K562 (cell line): ENCODE measurements at regions not wholly inside any gene's neighbourhood (a gene's known extent, or its start where the extent isn't known, plus 50 kb on each side); places are given as distances from the start of the nearest gene placed in this dataset.

Experiments used
- ATAC-seq: fragments of 200-7000 bp; cut with Tn5 transposase; 3 replicates; pipeline ENCODE4 v1.9.1; 2020; ENCODE audit warnings: moderate library complexity
- BruUV-seq: library from RNA; stranded (reverse); fragments of 400-500 nt; replicated peaks from 2 replicates; lab custom pipeline; 2021; lab: Mats Ljungman, UMichigan
- CTCF ChIA-PET: fragments of 300-600 bp; formaldehyde crosslinking; extraction: SDS; loops from one replicate; lab custom pipeline; 2021; ENCODE audit warnings: low intra/inter-chr PET ratio; lab: Yijun Ruan, JAX
- POLR2A ChIA-PET: fragments of 300-600, 350-650 bp; sonication (Branson Sonifier 250); formaldehyde crosslinking; extraction: SDS; loops from one replicate; lab custom pipeline; 2021; ENCODE audit warnings: antibody characterized with exemption, inconsistent platforms; lab: Yijun Ruan, JAX
- DNase-seq, 4 experiments: peaks; one replicate each; pipeline versions ENCODE4 v3.0.0 to v3.0.0-alpha.2; 2011 to 2018; ENCODE audit warnings: low spot score in 3 of 4, mixed read lengths in 3 of 4; ENCODE audit errors: extremely low read depth in 1 of 4
- FAIRE-seq: peaks from 2 replicates; lab custom pipeline; 2011; peaks lifted over from hg19 to GRCh38; lab: Jason Lieb, UNC
- H2AFZ ChIP-seq: 2 replicates; pipeline ENCODE4 v1.6.0; 2011; ENCODE audit warnings: low read depth, low read length, control low read depth, inconsistent platforms
- H3K27ac ChIP-seq: fragments of 200-600 bp; 3 replicates; pipeline ENCODE4 v1.8.0; 2011; ENCODE audit warnings: low read depth, mild to moderate bottlenecking, control low read depth, inconsistent platforms, low read length, moderate library complexity, mixed read lengths; ENCODE audit errors: extremely low read depth
- H3K27me3 ChIP-seq, 2 experiments: fragments of 300-600 bp in 1 of 2; 2 replicates in 1 of 2; 3 replicates in 1 of 2; pipeline versions ENCODE4 v1.6.0 to v1.8.0; 2011; ENCODE audit warnings: inconsistent platforms in 2 of 2, low read length in 2 of 2, mild to moderate bottlenecking in 1 of 2, mixed read lengths in 1 of 2, moderate library complexity in 1 of 2; ENCODE audit not compliant: control insufficient read depth in 2 of 2, insufficient read depth in 2 of 2
- H3K36me3 ChIP-seq: fragments of 300-600 bp; 3 replicates; pipeline ENCODE4 v1.8.0; 2011; ENCODE audit warnings: mild to moderate bottlenecking, low read length, inconsistent platforms; ENCODE audit not compliant: control insufficient read depth, insufficient read depth
- H3K4me1 ChIP-seq, 2 experiments: fragments of 200-600 bp in 1 of 2; replicated peaks in 1 of 2; 2 replicates in 1 of 2; 3 replicates in 1 of 2; pipeline versions ENCODE4 v1.5.1 to v1.8.0; 2011; ENCODE audit warnings: inconsistent platforms in 2 of 2, low read length in 2 of 2, mild to moderate bottlenecking in 1 of 2, mixed read lengths in 1 of 2, moderate library complexity in 1 of 2; ENCODE audit not compliant: control insufficient read depth in 2 of 2, insufficient read depth in 2 of 2
- H3K4me2 ChIP-seq: 2 replicates; pipeline ENCODE4 v1.6.1; 2011; ENCODE audit warnings: low read length, control low read depth, inconsistent platforms, mixed read lengths; ENCODE audit not compliant: insufficient read depth
- H3K4me3 ChIP-seq: fragments of 200-600 bp; sonication (generic), shearing (Covaris generic); 2 replicates; pipeline ENCODE4 v1.5.1; 2016; ENCODE audit warnings: control low read depth, inconsistent platforms
- H3K79me2 ChIP-seq: fragments of 200-600 bp; 3 replicates; pipeline ENCODE4 v1.8.0; 2011; ENCODE audit warnings: low read length, inconsistent platforms; ENCODE audit not compliant: control insufficient read depth, insufficient read depth
- H3K9ac ChIP-seq, 2 experiments: 2 replicates each; pipeline versions ENCODE4 v1.6.0 to v1.6.1; 2011; ENCODE audit warnings: low read depth in 2 of 2, low read length in 2 of 2, control low read depth in 1 of 2, inconsistent platforms in 1 of 2, mild to moderate bottlenecking in 1 of 2, mixed read lengths in 1 of 2; ENCODE audit not compliant: insufficient read depth in 1 of 2
- H3K9me1 ChIP-seq: one replicate; pipeline ENCODE4 v1.6.0; 2011; ENCODE audit warnings: inconsistent platforms, mild to moderate bottlenecking, low read length, moderate library complexity; ENCODE audit not compliant: control insufficient read depth, insufficient read depth
- H3K9me3 ChIP-seq: replicated peaks from 2 replicates; pipeline ENCODE4 v1.5.1; 2011; ENCODE audit warnings: low read depth, low read length, inconsistent platforms; ENCODE audit not compliant: control insufficient read depth, insufficient read depth
- H4K20me1 ChIP-seq: replicated peaks from 2 replicates; pipeline ENCODE4 v1.6.1; 2011; ENCODE audit warnings: low read length, inconsistent platforms, mixed read lengths; ENCODE audit not compliant: control insufficient read depth, insufficient read depth
- GTF2A2 ChIP-seq: IDR thresholded peaks from 2 replicates; pipeline ENCODE4 v1.6.1; 2016; ENCODE audit warnings: mild to moderate bottlenecking, missing genetic modification characterization, missing compliant biosample characterization
- HNRNPUL1 ChIP-seq: fragments of 200-400 bp; formaldehyde crosslinking; IDR thresholded peaks from 2 replicates; pipeline ENCODE4 v1.6.1; 2017; ENCODE audit warnings: low read length
- MCM2 ChIP-seq: fragments of 450-650 bp; IDR thresholded peaks from 2 replicates; pipeline ENCODE4 v1.6.1; 2017; ENCODE audit warnings: low read depth, mild to moderate bottlenecking
- MYBL2 ChIP-seq, 2 experiments: fragments of 450-650 bp in 1 of 2; sonication (generic) in 1 of 2; formaldehyde crosslinking in 1 of 2; IDR thresholded peaks; 2 replicates each; pipeline versions ENCODE4 v1.6.1 to v1.8.1; 2017 to 2022; ENCODE audit warnings: borderline replicate concordance in 1 of 2, inconsistent platforms in 1 of 2, low read depth in 1 of 2, mild to moderate bottlenecking in 1 of 2, missing genetic modification reagents in 1 of 2, moderate library complexity in 1 of 2
- NR2C1 ChIP-seq, 2 experiments: fragments of 450-650 bp; IDR thresholded peaks; 2 replicates each; pipeline ENCODE4 v1.6.1; 2017; ENCODE audit warnings: mild to moderate bottlenecking in 2 of 2, antibody characterized with exemption in 1 of 2, inconsistent platforms in 1 of 2, missing compliant biosample characterization in 1 of 2, missing genetic modification characterization in 1 of 2
- PCBP1 ChIP-seq: fragments of 200-400 bp; formaldehyde crosslinking; IDR thresholded peaks from 2 replicates; pipeline ENCODE4 v1.6.1; 2018; ENCODE audit warnings: mild to moderate bottlenecking, low read depth, low read length; ENCODE audit not compliant: poor library complexity, severe bottlenecking
- SIN3A ChIP-seq, 2 experiments: fragments of 150-350 bp in 1 of 2; IDR thresholded peaks; 2 replicates each; pipeline ENCODE4 v1.6.1; 2011 to 2016; ENCODE audit warnings: borderline replicate concordance in 2 of 2, low read depth in 2 of 2, low read length in 2 of 2, mild to moderate bottlenecking in 2 of 2, moderate library complexity in 2 of 2; ENCODE audit not compliant: control insufficient read depth in 1 of 2
- STAT5B ChIP-seq: fragments of 250-450 bp; sonication (Bioruptor Pico); IDR thresholded peaks from 2 replicates; pipeline ENCODE4 v1.8.0; 2021; ENCODE audit warnings: mild to moderate bottlenecking, inconsistent platforms
- TAL1 ChIP-seq: fragments of 450-650 bp; IDR thresholded peaks from 2 replicates; pipeline ENCODE4 v1.6.1; 2016; ENCODE audit warnings: mild to moderate bottlenecking
- TFAP4 ChIP-seq: sonication (generic); formaldehyde crosslinking; IDR thresholded peaks from 2 replicates; pipeline ENCODE4 v1.8.0; 2022; ENCODE audit warnings: missing genetic modification reagents, mild to moderate bottlenecking, moderate library complexity, borderline replicate concordance
- ZNF584 ChIP-seq: fragments of 200-800 bp; sonication (Bioruptor generic); IDR thresholded peaks from 2 replicates; pipeline ENCODE4 v1.6.1; 2016; ENCODE audit warnings: low read depth, mild to moderate bottlenecking, missing genetic modification characterization, missing compliant biosample characterization
- ZNF586 ChIP-seq: fragments of 450-650 bp; formaldehyde crosslinking; conservative IDR thresholded peaks from 2 replicates; pipeline ENCODE4 v1.4.0; 2020; ENCODE audit warnings: mild to moderate bottlenecking, moderate library complexity
- in situ Hi-C: fragments of 300-500 bp; cut with MboI; formaldehyde crosslinking; loops from 4 replicates; pipeline ENCODE4 v1.15.0; 2018; ENCODE audit warnings: inconsistent platforms, mixed read lengths
- intact Hi-C: fragments of 100-400 bp; cut with micrococcal nuclease; formaldehyde crosslinking; loops from 2 replicates; pipeline ENCODE4 v1.14.2; 2022
- TF ChIP-seq, protein P1 (sequence below): fragments of 450-650 bp; IDR thresholded peaks from 2 replicates; pipeline ENCODE4 v1.6.1; 2016; ENCODE audit warnings: missing biosample characterization, missing genetic modification characterization
- TF ChIP-seq, protein P2 (sequence below): fragments of 250-450 bp; sonication (Bioruptor Pico); IDR thresholded peaks from 2 replicates; pipeline ENCODE4 v1.4.0; 2020; ENCODE audit warnings: borderline replicate concordance
- TF ChIP-seq, protein P3 (sequence below): fragments of 250-450 bp; sonication (Bioruptor Pico); IDR thresholded peaks from 2 replicates; pipeline ENCODE4 v1.5.0; 2020; ENCODE audit warnings: mild to moderate bottlenecking

DNA sequence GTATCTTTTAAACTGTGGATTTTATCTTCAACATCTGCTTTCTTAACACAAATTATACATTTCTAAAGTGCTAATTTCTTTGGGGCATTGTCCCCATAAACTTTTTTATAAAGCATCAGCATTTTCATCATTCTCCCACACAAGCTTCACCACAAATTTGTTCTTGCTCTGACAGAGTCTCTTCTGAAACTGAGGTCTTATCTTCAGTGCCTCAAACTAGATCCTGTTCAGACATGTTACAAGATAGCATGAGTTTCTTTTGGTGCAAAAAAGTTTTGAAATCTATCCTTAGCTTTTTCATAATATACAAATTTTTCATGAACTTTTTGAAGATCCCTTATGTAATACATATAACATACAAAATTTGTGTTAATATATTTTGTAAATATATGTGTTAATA, 346.6 kb downstream of the IPMK start:
- FAIRE-seq, result no peak
- no peaks in the 10 kb centered on the region for H3K79me2 ChIP-seq
- no peaks in the 10 kb centered on the region for H3K9me1 ChIP-seq
- H3K4me3 ChIP-seq, result no peak overlapping the region
- TF ChIP-seq, protein P1, sequence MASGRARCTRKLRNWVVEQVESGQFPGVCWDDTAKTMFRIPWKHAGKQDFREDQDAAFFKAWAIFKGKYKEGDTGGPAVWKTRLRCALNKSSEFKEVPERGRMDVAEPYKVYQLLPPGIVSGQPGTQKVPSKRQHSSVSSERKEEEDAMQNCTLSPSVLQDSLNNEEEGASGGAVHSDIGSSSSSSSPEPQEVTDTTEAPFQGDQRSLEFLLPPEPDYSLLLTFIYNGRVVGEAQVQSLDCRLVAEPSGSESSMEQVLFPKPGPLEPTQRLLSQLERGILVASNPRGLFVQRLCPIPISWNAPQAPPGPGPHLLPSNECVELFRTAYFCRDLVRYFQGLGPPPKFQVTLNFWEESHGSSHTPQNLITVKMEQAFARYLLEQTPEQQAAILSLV (tag), result no peak
- TF ChIP-seq MCM2 (no peak), GTF2A2 (no peak), TAL1 (no peak), STAT5B (CRISPR knock-in tag) (no peak), MYBL2 (IDR thresholded peaks at IDR 0.05; ENCODE audit: low read depth) (no peak), MYBL2 (CRISPR knock-in tag; IDR thresholded peaks at IDR 0.05; ENCODE audit: borderline replicate concordance) (no peak), SIN3A (IDR thresholded peaks at IDR 0.05; ENCODE audit: borderline replicate concordance in 2 of 2, control insufficient read depth in 1 of 2, low read depth in 2 of 2, low read length in 2 of 2) (no peak), ZNF586 (CRISPR knock-in tag) (no peak), NR2C1 (IDR thresholded peaks at IDR 0.05) (no peak), NR2C1 (tag; IDR thresholded peaks at IDR 0.05) (no peak), ZNF584 (CRISPR knock-in tag) (no peak), HNRNPUL1 (no peak), TFAP4 (no peak), PCBP1 (no peak)
- TF ChIP-seq, protein P2, sequence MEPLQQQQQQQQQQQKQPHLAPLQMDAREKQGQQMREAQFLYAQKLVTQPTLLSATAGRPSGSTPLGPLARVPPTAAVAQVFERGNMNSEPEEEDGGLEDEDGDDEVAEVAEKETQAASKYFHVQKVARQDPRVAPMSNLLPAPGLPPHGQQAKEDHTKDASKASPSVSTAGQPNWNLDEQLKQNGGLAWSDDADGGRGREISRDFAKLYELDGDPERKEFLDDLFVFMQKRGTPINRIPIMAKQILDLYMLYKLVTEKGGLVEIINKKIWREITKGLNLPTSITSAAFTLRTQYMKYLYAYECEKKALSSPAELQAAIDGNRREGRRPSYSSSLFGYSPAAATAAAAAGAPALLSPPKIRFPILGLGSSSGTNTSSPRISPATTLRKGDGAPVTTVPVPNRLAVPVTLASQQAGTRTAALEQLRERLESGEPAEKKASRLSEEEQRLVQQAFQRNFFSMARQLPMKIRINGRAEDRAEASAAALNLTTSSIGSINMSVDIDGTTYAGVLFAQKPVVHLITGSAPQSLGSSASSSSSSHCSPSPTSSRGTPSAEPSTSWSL (CRISPR knock-in tag), result no peak
- TF ChIP-seq, protein P3, sequence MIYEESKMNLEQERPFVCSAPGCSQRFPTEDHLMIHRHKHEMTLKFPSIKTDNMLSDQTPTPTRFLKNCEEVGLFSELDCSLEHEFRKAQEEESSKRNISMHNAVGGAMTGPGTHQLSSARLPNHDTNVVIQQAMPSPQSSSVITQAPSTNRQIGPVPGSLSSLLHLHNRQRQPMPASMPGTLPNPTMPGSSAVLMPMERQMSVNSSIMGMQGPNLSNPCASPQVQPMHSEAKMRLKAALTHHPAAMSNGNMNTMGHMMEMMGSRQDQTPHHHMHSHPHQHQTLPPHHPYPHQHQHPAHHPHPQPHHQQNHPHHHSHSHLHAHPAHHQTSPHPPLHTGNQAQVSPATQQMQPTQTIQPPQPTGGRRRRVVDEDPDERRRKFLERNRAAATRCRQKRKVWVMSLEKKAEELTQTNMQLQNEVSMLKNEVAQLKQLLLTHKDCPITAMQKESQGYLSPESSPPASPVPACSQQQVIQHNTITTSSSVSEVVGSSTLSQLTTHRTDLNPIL (CRISPR knock-in tag), result no peak
- TF ChIP-seq, all 486 proteins: peak for 0
- CTCF ChIA-PET, result no interaction called here
- no peaks in the 10 kb centered on the region for H3K27me3 ChIP-seq
- H3K4me2 ChIP-seq, result no peak overlapping the region
- H3K27ac ChIP-seq, result no peak overlapping the region
- no peaks in the 10 kb centered on the region for H3K9me3 ChIP-seq
- BruUV-seq, result no TSS peak
- DNase-seq (no peak), ATAC-seq (no peak)
- H3K9ac ChIP-seq, result no peak overlapping the region
- no peaks in the 10 kb centered on the region for H3K36me3 ChIP-seq
- H3K4me1 ChIP-seq, result no peaks in the 10 kb centered on the region
- in situ Hi-C loops, result no loop called here
- intact Hi-C loops, result no loop called here
- no peak overlapping the region for H2AFZ ChIP-seq
- no peaks in the 10 kb centered on the region for H4K20me1 ChIP-seq
- POLR2A ChIA-PET, result no interaction called here
